PC-9 (cell line): ENCODE measurements at regions not wholly inside any gene's neighbourhood (a gene's known extent, or its start where the extent isn't known, plus 50 kb on each side); places are given as distances from the start of the nearest gene placed in this dataset.

Source experiments
- BruUV-seq: library from RNA; stranded (reverse); fragments of 400-500 nt; replicated peaks from 2 replicates; lab custom pipeline; 2021; lab: Mats Ljungman, UMichigan
- CTCF ChIA-PET: fragments of 300-600 bp; sonication (Branson Sonifier 250); formaldehyde crosslinking; loops from one replicate; lab custom pipeline; 2022; ENCODE audit warnings: antibody characterized with exemption; lab: Charles Lee
- POLR2A ChIA-PET: fragments of 300-600 bp; sonication (Branson Sonifier 250); formaldehyde crosslinking; loops from one replicate; lab custom pipeline; 2022; ENCODE audit warnings: antibody characterized with exemption; ENCODE audit not compliant: unreplicated experiment; lab: Charles Lee
- DNase-seq, 2 experiments: peaks; one replicate each; pipeline versions ENCODE4 v3.0.0 to v3.0.0-alpha.2; 2015 to 2022; ENCODE audit warnings: mixed read lengths in 1 of 2
- H2AFZ ChIP-seq: fragments of 200-600 bp; sonication (generic); 2 replicates; pipeline ENCODE4 v1.8.1; 2017; ENCODE audit warnings: antibody characterized with exemption
- H3F3A ChIP-seq: fragments of 200-600 bp; sonication (generic); 2 replicates; pipeline ENCODE4 v1.8.1; 2017; ENCODE audit warnings: antibody characterized with exemption, mild to moderate bottlenecking, low read depth; ENCODE audit not compliant: insufficient read depth
- H3K27ac ChIP-seq: fragments of 200-600 bp; sonication (generic); 2 replicates; pipeline ENCODE4 v1.6.1; 2016; ENCODE audit warnings: mixed run types
- H3K27me3 ChIP-seq: fragments of 200-600 bp; sonication (generic); 2 replicates; pipeline ENCODE4 v1.6.1; 2016; ENCODE audit warnings: low read depth, mixed run types; ENCODE audit not compliant: insufficient read depth
- H3K36me3 ChIP-seq: fragments of 200-600 bp; sonication (generic); 2 replicates; pipeline ENCODE4 v1.6.1; 2016; ENCODE audit warnings: low read depth, mixed run types
- H3K4me1 ChIP-seq: fragments of 200-600 bp; sonication (generic); replicated peaks from 2 replicates; pipeline ENCODE4 v1.6.1; 2016; ENCODE audit warnings: mixed run types; ENCODE audit not compliant: insufficient read depth
- H3K4me2 ChIP-seq: fragments of 200-600 bp; sonication (generic); 2 replicates; pipeline ENCODE4 v1.6.1; 2017; ENCODE audit warnings: mixed run types
- H3K4me3 ChIP-seq: fragments of 200-600 bp; sonication (generic); 2 replicates; pipeline ENCODE4 v1.6.1; 2016; ENCODE audit warnings: mixed run types
- H3K79me2 ChIP-seq: fragments of 200-600 bp; sonication (generic); 2 replicates; pipeline ENCODE4 v1.6.1; 2017; ENCODE audit warnings: low read depth, mixed run types
- H3K9me2 ChIP-seq: fragments of 200-600 bp; sonication (generic); 2 replicates; pipeline ENCODE4 v1.8.1; 2017; ENCODE audit warnings: mild to moderate bottlenecking; ENCODE audit not compliant: insufficient read depth
- H3K9me3 ChIP-seq: fragments of 200-600 bp; sonication (generic); 2 replicates; pipeline ENCODE4 v1.8.1; 2016; ENCODE audit warnings: low read depth; ENCODE audit not compliant: insufficient read depth
- H4K20me1 ChIP-seq: fragments of 200-600 bp; sonication (generic); 2 replicates; pipeline ENCODE4 v1.8.1; 2017; ENCODE audit not compliant: insufficient read depth
- EZH2 ChIP-seq: fragments of 200-600 bp; sonication (generic); IDR thresholded peaks from 2 replicates; pipeline ENCODE4 v1.8.0; 2017; ENCODE audit warnings: antibody characterized with exemption, low read depth
- intact Hi-C: fragments of 100-400 bp; cut with micrococcal nuclease; formaldehyde crosslinking; loops from one replicate; pipeline ENCODE4 v1.10.0; 2022; ENCODE audit not compliant: unreplicated experiment
- TF ChIP-seq, protein P1 (sequence below): fragments of 200-600 bp; sonication (generic); conservative IDR thresholded peaks from 2 replicates; pipeline ENCODE4 v1.6.1; 2017; ENCODE audit warnings: mixed run types, antibody characterized with exemption, mild to moderate bottlenecking, moderate library complexity

DNA sequence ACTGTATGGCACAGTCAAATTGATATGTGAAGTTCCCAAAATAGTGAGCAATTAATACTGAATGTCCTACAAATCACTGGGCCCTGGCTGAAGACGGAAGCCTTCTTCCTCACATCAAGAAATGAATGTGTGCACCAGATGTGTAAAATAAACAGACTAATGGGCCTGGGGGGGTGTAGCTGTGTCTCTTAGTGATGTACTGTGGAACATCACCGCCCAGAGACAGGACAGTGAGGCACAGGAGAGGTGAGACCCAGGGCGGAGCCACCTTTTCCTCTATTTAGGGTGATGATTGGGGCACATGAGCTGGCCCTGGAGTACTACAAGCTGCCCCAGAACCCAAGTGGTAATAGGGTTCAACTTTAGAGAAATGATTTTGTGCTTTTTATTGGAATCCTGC lies 368.5 kb upstream of the ARID1B start:
- H3F3A ChIP-seq: no peaks in the 10 kb centered on the region
- no peaks in the 10 kb centered on the region for H3K9me2 ChIP-seq
- H3K27ac ChIP-seq: no peak overlapping the region
- H2AFZ ChIP-seq: no peak overlapping the region
- BruUV-seq: no TSS peak
- H4K20me1 ChIP-seq: no peaks in the 10 kb centered on the region
- ChIA-PET CTCF (no interaction called here), POLR2A (no interaction called here)
- H3K36me3 ChIP-seq: no peaks in the 10 kb centered on the region
- intact Hi-C loops: no loop called here
- H3K4me3 ChIP-seq: no peak overlapping the region
- no peaks in the 10 kb centered on the region for H3K79me2 ChIP-seq
- no peaks in the 10 kb centered on the region for H3K4me1 ChIP-seq
- TF ChIP-seq, protein P1, sequence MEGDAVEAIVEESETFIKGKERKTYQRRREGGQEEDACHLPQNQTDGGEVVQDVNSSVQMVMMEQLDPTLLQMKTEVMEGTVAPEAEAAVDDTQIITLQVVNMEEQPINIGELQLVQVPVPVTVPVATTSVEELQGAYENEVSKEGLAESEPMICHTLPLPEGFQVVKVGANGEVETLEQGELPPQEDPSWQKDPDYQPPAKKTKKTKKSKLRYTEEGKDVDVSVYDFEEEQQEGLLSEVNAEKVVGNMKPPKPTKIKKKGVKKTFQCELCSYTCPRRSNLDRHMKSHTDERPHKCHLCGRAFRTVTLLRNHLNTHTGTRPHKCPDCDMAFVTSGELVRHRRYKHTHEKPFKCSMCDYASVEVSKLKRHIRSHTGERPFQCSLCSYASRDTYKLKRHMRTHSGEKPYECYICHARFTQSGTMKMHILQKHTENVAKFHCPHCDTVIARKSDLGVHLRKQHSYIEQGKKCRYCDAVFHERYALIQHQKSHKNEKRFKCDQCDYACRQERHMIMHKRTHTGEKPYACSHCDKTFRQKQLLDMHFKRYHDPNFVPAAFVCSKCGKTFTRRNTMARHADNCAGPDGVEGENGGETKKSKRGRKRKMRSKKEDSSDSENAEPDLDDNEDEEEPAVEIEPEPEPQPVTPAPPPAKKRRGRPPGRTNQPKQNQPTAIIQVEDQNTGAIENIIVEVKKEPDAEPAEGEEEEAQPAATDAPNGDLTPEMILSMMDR: no peak
- TF ChIP-seq EZH2: no peak
- no peak for DNase-seq
- H3K4me2 ChIP-seq: no peak overlapping the region
- no peaks in the 10 kb centered on the region; the same call in 1 of the 2 replicates for H3K9me3 ChIP-seq
- no peaks in the 10 kb centered on the region for H3K27me3 ChIP-seq

DNA sequence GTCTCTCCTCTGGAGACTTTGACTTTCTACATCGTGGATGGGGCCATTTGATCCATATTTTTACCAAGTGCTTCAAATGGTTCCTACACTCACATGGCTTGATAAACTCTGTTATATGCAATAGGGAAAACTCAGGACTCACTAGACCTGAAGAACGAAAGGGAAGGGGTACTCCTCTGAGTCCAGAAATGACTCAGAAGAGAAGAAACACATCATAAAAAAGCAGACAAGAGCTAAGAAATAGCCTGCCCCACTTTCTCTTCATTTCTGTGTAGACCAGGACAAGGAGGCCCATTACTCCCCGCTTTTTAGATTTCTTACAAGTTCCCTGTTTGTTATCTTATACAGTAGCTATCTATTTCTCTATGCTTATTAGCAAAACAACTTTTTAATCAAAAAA lies 369.8 kb upstream of the ARID1B start:
- BruUV-seq: no TSS peak
- H3K4me3 ChIP-seq: no peak overlapping the region
- no peak overlapping the region for H2AFZ ChIP-seq
- H3K27ac ChIP-seq: no peak overlapping the region
- H4K20me1 ChIP-seq: no peaks in the 10 kb centered on the region
- no peaks in the 10 kb centered on the region for H3K79me2 ChIP-seq
- intact Hi-C loops: no loop called here
- no peaks in the 10 kb centered on the region for H3K4me1 ChIP-seq
- H3K9me2 ChIP-seq: no peaks in the 10 kb centered on the region
- DNase-seq: no peak
- no peaks in the 10 kb centered on the region for H3F3A ChIP-seq
- POLR2A ChIA-PET: no interaction called here
- no peak overlapping the region for H3K4me2 ChIP-seq
- H3K9me3 ChIP-seq: no peaks in the 10 kb centered on the region; the same call in 1 of the 2 replicates
- H3K36me3 ChIP-seq: no peaks in the 10 kb centered on the region
- no peak for TF ChIP-seq EZH2
- TF ChIP-seq, protein P1: no peak
- CTCF ChIA-PET: no interaction called here
- H3K27me3 ChIP-seq: no peaks in the 10 kb centered on the region

DNA sequence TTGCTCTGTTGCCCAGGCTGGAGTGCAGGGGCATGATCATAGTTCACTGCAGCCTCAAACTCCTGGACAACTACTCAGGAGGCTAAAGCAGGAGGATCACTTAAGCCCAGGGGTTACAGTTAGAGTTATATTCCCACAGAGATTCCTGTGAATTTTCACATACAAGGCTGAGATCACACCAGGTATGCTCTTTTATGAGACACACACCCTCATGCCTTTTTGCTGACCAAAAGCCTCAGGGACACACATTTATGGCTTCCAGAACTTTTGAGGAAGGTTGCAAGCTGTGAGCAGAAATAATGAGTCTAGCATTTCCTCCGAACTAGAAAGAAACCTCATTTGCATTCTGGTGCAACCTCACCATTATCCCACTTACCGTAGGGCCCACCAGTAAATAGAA lies 370.5 kb upstream of the ARID1B start:
- DNase-seq: no peak
- BruUV-seq: no TSS peak
- Histone ChIP-seq H3K4me3 (no peak overlapping the region), H3K36me3 (no peaks in the 10 kb centered on the region), H3K9me2 (no peaks in the 10 kb centered on the region), H3K79me2 (no peaks in the 10 kb centered on the region), H3K27ac (no peak overlapping the region), H3K4me2 (no peak overlapping the region), H3K4me1 (no peaks in the 10 kb centered on the region), H3F3A (no peaks in the 10 kb centered on the region), H3K27me3 (no peaks in the 10 kb centered on the region), H2AFZ (no peak overlapping the region), H3K9me3 (no peaks in the 10 kb centered on the region; the same call in 1 of the 2 replicates), H4K20me1 (no peaks in the 10 kb centered on the region)
- CTCF ChIA-PET: no interaction called here
- intact Hi-C loops: no loop called here
- no peak for TF ChIP-seq EZH2
- TF ChIP-seq, protein P1: no peak
- POLR2A ChIA-PET: no interaction called here
